ENCODE measurements at regions not wholly inside any gene's neighbourhood (a gene's known extent, or its start where the extent isn't known, plus 50 kb on each side); places are given as distances from the start of the nearest gene placed in this dataset.

DNA sequence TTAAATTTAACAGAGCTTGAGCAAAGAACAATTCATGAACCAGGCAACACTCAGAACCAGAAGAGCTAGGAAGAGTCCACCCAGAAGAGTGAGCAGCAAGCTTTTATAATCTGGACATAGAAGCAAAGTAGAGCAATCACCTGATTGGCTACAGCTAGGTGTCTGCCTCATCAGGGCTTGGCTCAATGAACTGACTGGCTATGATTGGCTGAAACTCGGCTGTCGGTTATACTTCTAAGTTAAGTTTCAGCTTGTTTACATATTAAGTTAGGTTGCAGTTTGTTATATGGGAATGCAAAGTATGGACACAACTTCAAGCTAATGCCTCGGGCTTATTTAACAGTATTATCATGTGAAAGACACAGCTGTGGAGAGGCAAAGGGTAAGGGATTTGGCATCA is 63.2 kb upstream of the NABP1 start:
- no peak for DNase-seq

DNA sequence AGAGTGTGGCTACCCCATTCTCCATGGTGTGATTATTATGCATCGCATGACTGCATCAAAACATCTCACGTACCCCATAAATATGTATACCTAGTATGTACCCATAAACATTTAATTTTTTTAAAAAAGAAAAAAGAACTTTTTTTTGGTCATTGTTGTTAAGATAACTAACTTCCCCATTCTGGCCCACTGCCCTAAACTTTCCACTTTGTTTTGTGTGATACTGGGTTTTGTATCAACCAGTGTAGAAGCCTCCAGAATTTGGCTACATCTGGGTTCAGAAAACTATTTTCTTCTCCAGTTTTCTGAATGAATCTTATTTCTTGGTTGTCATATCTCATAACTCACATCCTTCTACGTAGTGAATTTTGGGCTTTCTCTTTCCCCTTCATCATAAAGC is 62.3 kb upstream of the NABP1 start:
- no peak for DNase-seq

DNA sequence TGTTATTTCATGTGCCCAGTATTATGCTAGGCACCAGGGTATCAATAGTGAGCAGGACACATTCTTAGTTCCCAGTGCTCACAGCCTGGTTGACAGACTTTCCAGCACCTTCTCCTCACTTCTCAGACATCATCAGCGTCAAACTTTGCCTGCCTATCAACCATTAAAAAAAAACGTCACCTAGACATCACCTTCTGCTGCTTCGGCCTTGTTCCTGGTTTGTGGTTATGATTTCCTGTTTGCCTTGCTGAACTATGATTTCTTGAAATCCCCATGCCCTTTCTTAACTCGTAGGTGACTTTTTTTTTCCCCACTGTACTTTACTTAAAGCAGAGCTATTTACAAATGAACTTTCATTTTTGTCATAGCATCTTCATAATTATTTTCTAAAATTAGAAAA is 60.4 kb upstream of the NABP1 start:
- DNase-seq: no peak

DNA sequence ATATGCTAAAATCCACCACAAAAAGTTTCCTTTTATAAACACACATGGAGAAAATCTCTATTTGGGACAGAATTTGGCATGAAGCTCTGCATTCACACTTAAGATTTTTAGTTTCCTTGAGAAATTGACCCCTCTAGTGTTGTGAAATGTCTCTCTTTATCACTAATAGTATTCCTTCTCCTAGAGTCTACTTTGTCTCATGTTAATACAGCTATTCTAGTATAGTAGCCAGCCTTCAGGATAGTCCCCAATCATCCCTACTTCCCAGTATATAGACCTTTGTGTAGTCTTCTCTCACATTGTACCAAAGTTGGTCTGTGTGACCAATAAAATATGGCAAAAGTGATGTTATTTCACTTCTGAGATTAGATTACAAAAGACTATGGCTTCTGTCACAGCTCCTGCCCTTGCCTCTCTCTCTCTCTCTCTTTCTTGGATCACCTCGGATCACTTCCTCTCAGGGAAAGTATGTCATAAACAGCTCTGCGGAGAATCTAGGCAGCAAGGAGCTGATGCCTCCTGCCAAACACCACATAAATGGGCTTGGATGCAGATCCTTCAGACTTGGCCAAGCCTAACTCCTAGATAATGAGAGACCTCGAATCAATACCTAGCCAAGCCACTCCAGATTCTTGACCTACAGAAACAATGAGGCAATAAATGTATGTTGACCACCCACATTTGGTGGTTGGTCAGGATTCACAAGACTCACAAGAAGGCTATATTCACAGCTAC is 59.7 kb upstream of the NABP1 start:
- DNase-seq: no peak

DNA sequence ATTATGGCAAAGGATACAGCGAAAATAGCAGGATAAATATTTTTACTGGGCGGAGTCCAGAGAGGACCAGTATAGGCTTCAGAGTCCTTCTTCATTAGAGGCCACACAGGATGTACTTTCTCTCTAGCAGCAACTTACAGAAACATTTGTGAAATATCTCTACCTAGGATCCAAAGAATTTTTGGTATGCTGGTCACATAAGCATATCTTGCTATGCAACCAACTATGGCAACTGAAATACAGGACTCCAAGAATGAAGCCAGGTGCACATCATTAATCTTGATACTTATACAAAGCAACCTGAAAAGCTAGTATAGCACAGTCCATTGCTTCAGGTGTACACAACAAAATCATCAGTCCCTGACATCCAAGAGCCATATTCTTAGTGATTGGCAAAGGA is 59.1 kb upstream of the NABP1 start:
- DNase-seq: no peak

DNA sequence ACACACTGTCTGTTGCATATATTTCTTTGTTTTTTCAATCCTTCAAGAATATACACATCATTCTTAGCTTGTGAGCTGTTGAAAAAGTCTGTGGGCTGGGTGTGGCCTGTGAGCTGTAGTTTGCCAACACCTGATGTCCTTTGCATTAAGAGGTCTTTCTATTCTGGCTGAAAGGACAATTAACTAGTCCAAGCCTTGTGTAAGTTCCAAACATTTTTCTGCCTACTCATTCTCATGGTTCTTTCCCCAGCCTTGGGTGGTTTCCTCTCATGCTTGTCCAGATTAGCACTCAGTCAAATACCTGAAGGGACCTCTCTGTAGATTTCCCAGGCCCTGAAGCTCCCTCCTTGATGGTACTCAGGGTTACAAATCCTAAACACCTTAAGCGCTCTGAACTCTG is 57.8 kb upstream of the NABP1 start:
- no peak for DNase-seq

DNA sequence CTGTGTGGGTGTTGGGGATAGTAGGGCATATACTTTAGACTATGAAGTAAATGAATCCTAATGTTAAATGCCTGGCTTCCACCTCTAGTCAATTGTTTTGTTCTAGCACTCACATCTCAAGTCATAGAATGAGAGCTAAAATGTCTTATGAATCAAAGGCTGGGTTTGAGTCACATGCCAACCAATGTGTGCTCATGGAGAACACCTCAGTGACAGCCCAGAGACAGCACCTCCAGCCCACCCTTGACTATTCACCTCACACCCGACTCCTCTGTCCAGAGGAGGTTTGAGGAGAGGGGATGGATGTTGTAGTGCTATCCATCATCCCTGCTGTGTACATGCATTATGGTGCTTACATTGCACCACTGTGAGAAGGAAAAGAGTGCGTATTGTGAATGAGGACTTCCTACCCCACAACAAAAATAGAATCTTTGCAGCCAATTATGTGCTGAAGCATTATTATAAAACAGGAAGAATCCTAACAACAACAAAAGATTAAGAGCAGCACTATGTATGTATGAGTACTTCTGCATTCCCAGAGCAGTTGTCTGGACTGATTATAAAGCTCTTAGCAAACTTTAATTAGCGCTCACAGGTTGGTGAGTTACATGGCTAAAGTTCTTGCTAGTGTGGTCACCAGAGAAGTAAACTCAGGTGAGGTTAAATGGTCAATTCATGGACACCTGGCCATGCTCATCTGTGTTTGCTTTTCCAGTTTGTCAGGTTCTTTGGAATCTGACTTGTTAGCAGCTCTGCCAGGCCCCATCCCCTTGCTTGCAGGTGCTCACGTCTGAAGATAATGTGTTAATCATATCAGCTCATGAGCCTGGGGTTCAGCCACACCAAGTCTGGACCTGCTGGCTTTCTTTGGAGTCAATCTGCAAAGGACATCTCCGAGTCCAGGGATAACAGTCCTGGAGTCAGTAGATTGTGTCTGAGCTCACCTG is 55.3 kb upstream of the NABP1 start:
- DNase-seq: no peak

DNA sequence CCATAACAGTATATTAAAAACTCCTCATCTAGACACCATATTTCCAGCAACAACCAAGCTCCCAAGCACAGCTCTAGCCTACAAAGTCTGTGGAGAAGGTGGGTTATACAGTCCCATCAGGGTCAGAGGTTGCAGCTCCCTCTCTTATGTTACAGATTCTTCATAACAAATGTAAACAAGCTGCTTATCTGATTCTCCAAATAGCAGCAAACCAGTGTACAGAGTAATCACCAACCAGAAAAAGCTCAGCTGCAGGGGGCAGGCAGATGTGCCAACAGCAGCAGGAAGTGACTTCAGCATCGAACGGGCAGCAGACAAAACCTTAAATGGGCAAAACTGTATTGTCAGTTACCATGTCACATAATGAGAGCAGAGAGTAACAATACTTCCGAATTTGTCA is 52.9 kb upstream of the NABP1 start:
- DNase-seq: no peak

DNA sequence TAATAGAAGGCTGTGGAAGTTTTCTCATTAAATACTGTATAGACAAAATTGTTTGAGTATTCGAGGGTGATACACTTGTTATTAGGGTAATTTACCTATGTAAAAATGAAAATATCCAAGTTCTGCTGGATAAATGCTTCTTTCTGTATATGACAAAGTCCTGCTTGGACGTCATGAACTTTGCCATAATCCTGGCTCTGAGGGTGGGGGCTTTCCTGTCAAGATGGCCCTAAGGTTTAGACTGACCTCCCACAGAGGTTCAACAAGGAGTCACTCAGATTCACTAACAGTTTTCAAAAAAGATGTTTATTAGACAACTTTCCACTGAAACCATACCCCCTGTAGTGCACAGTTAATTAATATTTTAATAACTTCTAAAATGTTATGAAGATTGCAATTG is 52.5 kb upstream of the NABP1 start:
- no peak for DNase-seq

DNA sequence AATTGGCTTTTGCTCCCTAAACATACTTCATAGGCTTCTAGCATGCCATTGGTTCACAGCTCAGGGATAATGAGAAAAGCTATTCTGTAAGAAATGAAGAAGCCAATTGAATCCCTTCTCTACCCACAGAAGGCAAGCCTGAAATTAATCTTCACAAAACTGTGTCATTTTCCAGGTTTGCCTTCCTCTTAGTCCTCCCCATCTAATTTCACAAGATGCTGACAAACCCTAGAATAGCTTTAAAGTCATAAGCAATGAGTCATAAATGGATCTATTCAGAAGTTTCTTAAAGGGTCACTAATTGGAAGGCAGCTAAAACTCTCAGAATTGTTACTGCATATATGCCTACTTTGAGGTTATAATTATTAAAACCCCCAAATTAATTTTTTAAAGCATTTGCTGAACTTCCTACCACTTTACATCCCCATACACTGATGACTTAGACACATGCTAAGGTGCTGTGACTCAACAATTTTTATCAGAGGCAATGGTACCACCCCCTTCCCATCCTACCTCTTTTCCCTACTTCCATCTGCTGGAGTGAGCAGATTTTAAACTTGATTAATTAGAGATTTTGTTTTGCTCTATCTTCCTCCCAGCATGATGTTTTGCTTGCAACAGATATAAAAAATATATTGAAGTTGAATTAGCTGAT is 51.3 kb upstream of the NABP1 start:
- DNase-seq: no peak

DNA sequence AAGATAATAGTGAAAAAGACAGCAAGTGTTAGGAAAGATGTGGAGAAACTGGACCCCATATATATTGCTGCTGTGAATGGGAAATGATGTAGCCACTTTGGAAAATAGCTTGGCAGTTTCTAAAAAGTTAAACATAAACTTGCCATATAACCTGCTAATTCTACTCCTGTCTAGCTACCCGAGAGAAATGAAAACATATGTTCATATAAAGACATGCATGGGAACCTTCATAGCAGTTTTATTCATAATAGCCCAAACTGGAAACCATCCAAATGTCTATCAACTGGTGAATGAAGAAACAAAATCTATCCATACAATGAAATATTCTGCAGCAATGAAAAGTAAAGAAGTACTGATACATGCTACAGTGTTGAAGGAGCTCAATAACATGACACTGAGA is 50.4 kb upstream of the NABP1 start:
- DNase-seq: no peak

Measured in NCI-H1930 (cell line).